T-cell (primary cell): ENCODE measurements at regions not wholly inside any gene's neighbourhood (a gene's known extent, or its start where the extent isn't known, plus 50 kb on each side); places are given as distances from the start of the nearest gene placed in this dataset.

Source experiments
- ATAC-seq, 4 experiments: fragments of 200-7000 bp in 3 of 4; fragments of 150-1000 bp in 1 of 4; cut with Tn5 transposase; replicated peaks in 1 of 4; 1 replicate in 3 of 4; 2 replicates in 1 of 4; pipeline ENCODE4 v1.10.0; 2021; ENCODE audit warnings: moderate library complexity in 3 of 4, mild to moderate bottlenecking in 2 of 4, moderate number of reproducible peaks in 1 of 4
- CTCF ChIA-PET, 2 donors: fragments of 300-600 bp; sonication (Branson Sonifier 250); formaldehyde crosslinking; loops; one replicate each; lab custom pipeline; 2022; ENCODE audit warnings: antibody characterized with exemption in 2 of 2; lab: Charles Lee
- POLR2A ChIA-PET, 2 donors: fragments of 300-600 bp; sonication (Branson Sonifier 250); formaldehyde crosslinking; loops; one replicate each; lab custom pipeline; 2022; ENCODE audit warnings: antibody characterized with exemption in 2 of 2; lab: Charles Lee
- DNase-seq, 35 experiments: peaks; one replicate each; pipeline versions ENCODE4 v3.0.0 to v3.0.0-alpha.2; 2013 to 2023
- H3K27ac ChIP-seq: one replicate; pipeline ENCODE4 v1.5.1; 2013; ENCODE audit warnings: low read length
- H3K27me3 ChIP-seq, 2 experiments: replicated peaks in 1 of 2; 1 replicate in 1 of 2; 2 replicates in 1 of 2; pipeline versions ENCODE4 v1.6.1 to v1.7.0; 2013; ENCODE audit warnings: low read length in 1 of 2, mixed read lengths in 1 of 2; ENCODE audit not compliant: control insufficient read depth in 2 of 2, insufficient read depth in 2 of 2; ENCODE audit errors: extremely low read depth in 1 of 2
- H3K36me3 ChIP-seq, 2 donors: 1 replicate in 1 of 2; 2 replicates in 1 of 2; pipeline versions ENCODE4 v1.6.1 to v1.7.0; 2013; ENCODE audit warnings: low read length in 1 of 2; ENCODE audit not compliant: control insufficient read depth in 2 of 2, insufficient read depth in 1 of 2; ENCODE audit errors: extremely low read depth in 1 of 2
- H3K4me1 ChIP-seq, 2 experiments: 1 replicate in 1 of 2; 2 replicates in 1 of 2; pipeline versions ENCODE4 v1.6.1 to v1.7.0; 2013; ENCODE audit warnings: low read length in 2 of 2, mixed read lengths in 1 of 2; ENCODE audit not compliant: insufficient read depth in 2 of 2, control insufficient read depth in 1 of 2; ENCODE audit errors: extremely low read depth in 1 of 2
- H3K4me3 ChIP-seq, 2 donors: 1 replicate in 1 of 2; 2 replicates in 1 of 2; pipeline versions ENCODE4 v1.5.1 to v1.7.0; 2013; ENCODE audit warnings: mild to moderate bottlenecking in 2 of 2, low read length in 1 of 2, moderate library complexity in 1 of 2; ENCODE audit not compliant: control insufficient read depth in 1 of 2; ENCODE audit errors: extremely low read depth in 1 of 2
- H3K9me3 ChIP-seq: 2 replicates; pipeline ENCODE4 v1.7.0; 2013
- H3K27ac Mint-ChIP-seq, 2 donors: one replicate each; pipeline ENCODE4 v1.8.0; 2020 to 2021; ENCODE audit warnings: mild to moderate bottlenecking in 2 of 2, mixed read lengths in 2 of 2
- H3K27me3 Mint-ChIP-seq, 2 donors: one replicate each; pipeline ENCODE4 v1.8.0; 2021 to 2022; ENCODE audit warnings: mixed read lengths in 2 of 2
- H3K36me3 Mint-ChIP-seq: one replicate; pipeline ENCODE4 v1.8.0; 2021; ENCODE audit warnings: mixed read lengths
- H3K4me1 Mint-ChIP-seq, 3 donors: one replicate each; pipeline ENCODE4 v1.8.0; 2020 to 2022; ENCODE audit warnings: mixed read lengths in 3 of 3, mild to moderate bottlenecking in 1 of 3
- H3K4me3 Mint-ChIP-seq, 3 donors: one replicate each; pipeline ENCODE4 v1.8.0; 2020 to 2022; ENCODE audit warnings: mild to moderate bottlenecking in 3 of 3, mixed read lengths in 3 of 3, moderate library complexity in 3 of 3
- H3K9me3 Mint-ChIP-seq, 3 donors: one replicate each; pipeline ENCODE4 v1.8.0; 2020 to 2022; ENCODE audit warnings: mixed read lengths in 3 of 3
- WGBS: methylation state at CpG from one replicate; pipeline ENCODE4 v1.1.5; 2013; ENCODE audit warnings: missing lambda C conversion rate; ENCODE audit not compliant: insufficient coverage; 5-methylcytosine and 5-hydroxymethylcytosine counted together

DNA sequence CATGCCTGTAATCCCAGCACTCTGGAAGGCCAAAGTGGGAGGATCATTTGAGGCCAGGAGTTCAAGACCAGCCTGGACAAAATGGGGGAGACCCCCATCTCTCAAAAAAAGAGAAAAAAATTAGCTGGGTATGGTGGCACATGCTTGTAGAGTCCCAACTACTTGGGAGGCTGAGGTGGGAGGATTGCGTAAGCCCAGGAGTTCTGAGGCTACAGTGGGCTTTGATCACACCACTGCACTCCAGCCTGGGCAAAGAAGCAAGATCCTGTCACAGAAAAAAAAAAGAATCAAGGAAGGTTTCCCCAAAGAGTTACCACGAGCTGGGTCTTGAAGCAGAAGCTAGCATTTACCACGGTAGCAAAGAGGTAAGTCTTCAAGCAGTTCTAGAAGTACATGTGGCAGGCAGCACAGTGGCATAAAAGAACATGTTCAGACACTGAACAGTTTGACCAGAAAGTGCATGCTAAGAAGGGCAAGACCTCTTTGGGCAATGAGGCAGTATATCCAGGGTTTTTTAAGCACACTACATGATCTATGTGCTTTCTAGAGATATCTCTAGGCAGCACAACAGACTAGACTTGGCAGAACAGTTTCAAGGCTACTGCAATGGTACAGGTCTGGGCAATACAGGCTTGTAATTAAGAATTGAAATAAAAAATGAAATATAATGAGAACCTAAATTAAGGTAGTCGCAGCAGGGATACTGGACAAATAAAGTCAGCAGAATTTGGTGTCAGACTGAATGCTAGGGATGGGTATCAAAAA lies 418.5 kb downstream of the SHQ1 start:
- H3K27me3 ChIP-seq, result no peaks in the 10 kb centered on the region
- DNase-seq (no peak), ATAC-seq (peak in 1 of 4 experiments; percentile 32)

DNA sequence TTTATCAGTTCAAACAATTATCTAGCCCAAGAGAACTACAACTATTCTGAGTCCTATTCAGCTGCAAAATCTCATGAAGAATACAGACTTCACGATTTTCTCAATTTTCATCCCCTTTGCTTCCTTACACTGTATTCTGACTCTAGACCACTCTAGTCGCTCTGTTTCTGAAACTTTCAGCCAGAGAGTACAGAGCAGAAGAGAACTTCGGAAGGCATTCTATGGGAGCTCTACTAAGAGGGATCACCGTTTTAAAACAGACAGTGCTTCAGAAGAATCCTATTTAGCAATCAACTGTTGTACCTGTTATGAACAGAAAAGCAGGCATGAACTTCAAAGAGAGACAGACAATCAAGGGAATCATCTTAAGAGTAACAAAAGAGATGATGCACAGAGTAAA lies 419.4 kb downstream of the SHQ1 start:
- 93% methylated on average over 4 of the region's 4 CpGs for WGBS
- Mint-ChIP-seq H3K4me1 (peaks cover 88 to 91% (median 89%) of the 10 kb centered on the region in 3 donors), H3K9me3 (no peaks in the 10 kb centered on the region), H3K36me3 (peaks cover 7% of the 10 kb centered on the region), H3K27me3 (no peaks in the 10 kb centered on the region), H3K27ac (no peak overlapping the region), H3K4me3 (peak overlapping the region in 1 of 3 donors; percentile 11)
- H3K36me3 ChIP-seq, result no peaks in the 10 kb centered on the region
- peaks cover 12 to 19% of the 10 kb centered on the region in 2 experiments for H3K4me1 ChIP-seq
- no peak overlapping the region for H3K27ac ChIP-seq
- H3K4me3 ChIP-seq, result no peak overlapping the region
- CTCF ChIA-PET, result no interaction called here
- no peaks in the 10 kb centered on the region for H3K27me3 ChIP-seq
- no peaks in the 10 kb centered on the region for H3K9me3 ChIP-seq
- DNase-seq, result no peak
- no peak for ATAC-seq
- POLR2A ChIA-PET, result no interaction called here

More for the DNA sequence above, 418.5 kb downstream of the SHQ1 start:
- CTCF ChIA-PET, result no interaction called here
- no peaks in the 10 kb centered on the region for H3K9me3 ChIP-seq
- H3K27me3 Mint-ChIP-seq, result no peaks in the 10 kb centered on the region
- H3K9me3 Mint-ChIP-seq, result no peaks in the 10 kb centered on the region
- peak overlapping the region in 1 of 2 donors; percentile 66 for H3K27ac Mint-ChIP-seq
- H3K36me3 Mint-ChIP-seq, result peaks cover 11% of the 10 kb centered on the region
- peaks cover 12 to 19% of the 10 kb centered on the region in 2 experiments for H3K4me1 ChIP-seq
- no peak overlapping the region for H3K27ac ChIP-seq
- H3K4me1 Mint-ChIP-seq, result peaks cover 90 to 96% (median 92%) of the 10 kb centered on the region in 3 donors
- H3K4me3 ChIP-seq, result no peak overlapping the region
- WGBS, result 52% methylated on average over 3 of the region's 4 CpGs
- POLR2A ChIA-PET, result interaction anchor here in 1 of 2 donors (0.7 kb wide), 1 partner anchor 22 kb away, joined by 3 read pairs; no protein-coding TSS in a partner anchor
- H3K4me3 Mint-ChIP-seq, result peak overlapping the region in 1 of 3 donors; percentile 11
- no peaks in the 10 kb centered on the region for H3K36me3 ChIP-seq

GRCh38 chr3:72427624-72428023 lies 420.6 kb downstream of the SHQ1 start:
- ChIA-PET CTCF (interaction anchor here in 1 of 2 donors (1.0 kb wide), 1 partner anchor 18 kb away, joined by 4 read pairs; no protein-coding TSS in a partner anchor), POLR2A (interaction anchor here in 1 of 2 donors (0.6 kb wide), 1 partner anchor 49 kb away, joined by 3 read pairs; no protein-coding TSS in a partner anchor)
- no peaks in the 10 kb centered on the region for H3K27me3 ChIP-seq
- peaks cover 84 to 85% (median 85%) of the 10 kb centered on the region in 3 donors for H3K4me1 Mint-ChIP-seq
- no peaks in the 10 kb centered on the region for H3K9me3 ChIP-seq
- ATAC-seq, result no peak
- peaks cover 0 to under 1% (median 0%) of the 10 kb centered on the region in 3 donors for H3K9me3 Mint-ChIP-seq
- H3K4me1 ChIP-seq, result peaks cover 12 to 17% of the 10 kb centered on the region in 2 experiments
- DNase-seq, result no peak
- H3K4me3 ChIP-seq, result no peak overlapping the region
- H3K36me3 Mint-ChIP-seq, result peaks cover 16% of the 10 kb centered on the region
- H3K27ac ChIP-seq, result no peak overlapping the region
- H3K27me3 Mint-ChIP-seq, result no peaks in the 10 kb centered on the region
- H3K4me3 Mint-ChIP-seq, result peak overlapping the region; percentile 11 to 67 (median 56)
- peak overlapping the region in 1 of 2 donors; percentile 41 for H3K27ac Mint-ChIP-seq
- no peaks in the 10 kb centered on the region for H3K36me3 ChIP-seq
- 60% methylated on average over 3 of the region's 6 CpGs for WGBS

GRCh38 chr3:72426618-72427397 lies 421.4 kb downstream of the SHQ1 start:
- Mint-ChIP-seq H3K4me3 (peak overlapping the region; percentile 19 to 67 (median 56)), H3K27ac (peak overlapping the region; percentile 28 to 64), H3K9me3 (peaks cover 4 to 9% (median 7%) of the 10 kb centered on the region in 3 donors), H3K27me3 (no peaks in the 10 kb centered on the region), H3K36me3 (peaks cover 24% of the 10 kb centered on the region), H3K4me1 (peaks cover 77 to 83% (median 78%) of the 10 kb centered on the region in 3 donors)
- no CpG with 5 or more reads among the region's 2 CpGs for WGBS
- Histone ChIP-seq H3K4me3 (no peak overlapping the region), H3K4me1 (peaks cover 12 to 15% of the 10 kb centered on the region in 2 experiments), H3K36me3 (no peaks in the 10 kb centered on the region), H3K27ac (no peak overlapping the region), H3K27me3 (no peaks in the 10 kb centered on the region), H3K9me3 (peaks cover 5% of the 10 kb centered on the region)
- ChIA-PET CTCF (interaction anchor here in 1 of 2 donors (1.0 to 1.1 kb wide), 2 partner anchors 17 to 19 kb away, joined by 3 to 4 read pairs; no protein-coding TSS in a partner anchor), POLR2A (interaction anchor here in 1 of 2 donors (0.7 kb wide), 1 partner anchor 16 kb away, joined by 3 read pairs; no protein-coding TSS in a partner anchor)
- ATAC-seq (peak in 2 of 4 experiments; percentile 37 to 38), DNase-seq (no peak)

DNA sequence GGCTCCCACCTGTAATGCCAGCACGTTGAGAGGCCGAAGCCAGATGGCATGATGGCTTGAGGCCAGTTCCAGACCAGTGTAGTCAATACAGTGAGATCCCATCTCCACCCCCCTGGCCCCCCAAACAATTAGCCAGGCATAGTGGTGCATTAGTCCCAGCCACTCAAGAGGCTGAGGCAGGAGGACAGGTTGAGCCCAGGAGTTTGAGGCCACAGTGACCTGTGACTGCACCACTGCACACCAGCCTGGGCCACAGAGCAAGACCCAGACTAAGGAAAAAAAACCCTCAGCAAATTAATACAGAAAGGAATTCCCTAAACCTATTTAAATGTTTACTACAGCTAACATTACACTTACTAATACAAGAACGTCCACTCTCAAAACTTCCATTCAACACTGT lies 424.6 kb downstream of the SHQ1 start:
- POLR2A ChIA-PET, result no interaction called here
- peaks cover 44% of the 10 kb centered on the region for H3K36me3 Mint-ChIP-seq
- H3K27ac ChIP-seq, result no peak overlapping the region
- no peaks in the 10 kb centered on the region for H3K27me3 ChIP-seq
- WGBS, result 100% methylated on average over 2 of the region's 3 CpGs
- peaks cover 10 to 14% of the 10 kb centered on the region in 2 experiments for H3K4me1 ChIP-seq
- no peak for ATAC-seq
- no peak overlapping the region for H3K27ac Mint-ChIP-seq
- H3K27me3 Mint-ChIP-seq, result no peaks in the 10 kb centered on the region
- H3K9me3 ChIP-seq, result peaks cover 6% of the 10 kb centered on the region
- no peak overlapping the region for H3K4me3 ChIP-seq
- H3K36me3 ChIP-seq, result no peaks in the 10 kb centered on the region
- peaks cover 73 to 79% (median 74%) of the 10 kb centered on the region in 3 donors for H3K4me1 Mint-ChIP-seq
- no peak overlapping the region for H3K4me3 Mint-ChIP-seq
- no peak for DNase-seq
- CTCF ChIA-PET, result no interaction called here
- peaks cover 5 to 22% (median 8%) of the 10 kb centered on the region in 3 donors for H3K9me3 Mint-ChIP-seq

DNA sequence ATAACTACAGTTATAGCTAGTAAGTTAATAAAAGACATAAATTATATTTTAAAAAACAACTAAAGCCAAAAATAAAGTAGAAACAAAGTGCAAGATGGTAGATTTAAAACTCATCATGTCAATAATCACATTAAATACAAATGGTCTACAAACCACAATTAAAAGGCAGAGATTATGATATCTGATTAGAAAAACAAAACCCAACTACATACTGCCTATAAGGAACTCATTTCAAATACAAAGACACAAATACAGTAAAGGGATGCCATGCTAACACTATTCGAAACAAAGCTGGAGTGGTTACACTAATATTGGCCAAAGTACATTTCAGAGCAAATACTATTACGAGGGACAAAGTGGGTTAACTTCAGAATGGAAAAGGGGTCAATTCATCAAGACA lies 426.5 kb downstream of the SHQ1 start:
- ChIA-PET CTCF (interaction anchor here in 1 of 2 donors (0.6 kb wide), 1 partner anchor 419 kb away, joined by 4 read pairs; no protein-coding TSS in a partner anchor), POLR2A (interaction anchor here (0.6 to 1.2 kb wide), 4 partner anchors 118 to 634 kb away, joined by 3 to 6 read pairs (median 4); no protein-coding TSS in a partner anchor)
- Histone ChIP-seq H3K9me3 (peaks cover 6% of the 10 kb centered on the region), H3K27me3 (no peaks in the 10 kb centered on the region), H3K36me3 (no peaks in the 10 kb centered on the region), H3K4me1 (peaks cover 6 to 11% of the 10 kb centered on the region in 2 experiments), H3K27ac (no peak overlapping the region), H3K4me3 (no peak overlapping the region)
- H3K36me3 Mint-ChIP-seq, result peaks cover 44% of the 10 kb centered on the region
- H3K27ac Mint-ChIP-seq, result no peak overlapping the region
- H3K4me3 Mint-ChIP-seq, result no peak overlapping the region
- H3K4me1 Mint-ChIP-seq, result peaks cover 69 to 76% (median 70%) of the 10 kb centered on the region in 3 donors
- no CpG with 5 or more reads among the region's 2 CpGs for WGBS
- ATAC-seq, result no peak
- H3K27me3 Mint-ChIP-seq, result no peaks in the 10 kb centered on the region
- peaks cover 5 to 22% (median 8%) of the 10 kb centered on the region in 3 donors for H3K9me3 Mint-ChIP-seq
- no peak for DNase-seq
